HG02588 (cell line): ENCODE measurements at regions not wholly inside any gene's neighbourhood (a gene's known extent, or its start where the extent isn't known, plus 50 kb on each side); places are given as distances from the start of the nearest gene placed in this dataset.
"Not testable (repeated sequence)": the region's sequence is repeated elsewhere in the genome, so short reads cannot be mapped to it uniquely, and the experiment has no call there.

ENCODE experiments used
- ATAC-seq: cut with Tn5 transposase; IDR thresholded peaks from one replicate; pipeline ENCODE4 v1.9.1; 2021; ENCODE audit warnings: mild to moderate bottlenecking, moderate library complexity; ENCODE audit not compliant: unreplicated experiment

GRCh38 chr4:157701695-157701994, 471.2 kb downstream of the GASK1B start:
- ATAC-seq = no peak

GRCh38 chr4:157700898-157701694, 471.7 kb downstream of the GASK1B start:
- no peak for ATAC-seq

GRCh38 chr4:157689476-157689875, 468.9 kb downstream of the GRIA2 start:
- no peak for ATAC-seq

- ATAC-seq = no peak
Observed at GRCh38 chr4:157687971-157688370, 467.4 kb downstream of the GRIA2 start.

GRCh38 chr4:157679326-157679725, 458.8 kb downstream of the GRIA2 start:
- not testable (repeated sequence) for ATAC-seq

GRCh38 chr4:157678478-157678877, 457.9 kb downstream of the GRIA2 start:
- ATAC-seq = no peak

- no peak for ATAC-seq
Observed at GRCh38 chr4:157674699-157675098, 454.2 kb downstream of the GRIA2 start.

GRCh38 chr4:157667836-157668235, 447.3 kb downstream of the GRIA2 start:
- no peak for ATAC-seq

- ATAC-seq = no peak
Observed at GRCh38 chr4:157664726-157665125, 444.2 kb downstream of the GRIA2 start.

- ATAC-seq = no peak
Observed at GRCh38 chr4:157655096-157655809, 434.7 kb downstream of the GRIA2 start.

- no peak for ATAC-seq
Observed at GRCh38 chr4:157643257-157643656, 422.7 kb downstream of the GRIA2 start.

GRCh38 chr4:157634057-157634456, 413.5 kb downstream of the GRIA2 start:
- ATAC-seq = no peak

GRCh38 chr4:157616741-157617472, 396.4 kb downstream of the GRIA2 start:
- ATAC-seq = no peak

GRCh38 chr4:157607996-157608395, 387.5 kb downstream of the GRIA2 start:
- no peak for ATAC-seq

GRCh38 chr4:157600583-157600982, 380.1 kb downstream of the GRIA2 start:
- ATAC-seq = no peak

GRCh38 chr4:157591245-157591644, 370.7 kb downstream of the GRIA2 start:
- ATAC-seq = no peak

- ATAC-seq = no peak
Observed at GRCh38 chr4:157590679-157591078, 370.2 kb downstream of the GRIA2 start.

GRCh38 chr4:157587681-157588423, 367.3 kb downstream of the GRIA2 start:
- no peak for ATAC-seq

GRCh38 chr4:157582141-157582540, 361.6 kb downstream of the GRIA2 start:
- ATAC-seq = no peak

- no peak for ATAC-seq
Observed at GRCh38 chr4:157576671-157577217, 356.2 kb downstream of the GRIA2 start.

GRCh38 chr4:157575339-157575738, 354.8 kb downstream of the GRIA2 start:
- ATAC-seq = no peak
